Stomach (tissue), 8 donors: ENCODE measurements at regions not wholly inside any gene's neighbourhood (a gene's known extent, or its start where the extent isn't known, plus 50 kb on each side); places are given as distances from the start of the nearest gene placed in this dataset.

Source experiments
- DNase-seq, 2 donors: peaks; one replicate each; pipeline versions ENCODE4 v3.0.0 to v3.0.0-alpha.2; 2013 to 2019
- H3K27ac ChIP-seq, 5 donors: fragments of 200-600 bp in 4 of 5; sonication (generic) in 4 of 5; one replicate each; pipeline ENCODE4 v1.5.1; 2013 to 2019; ENCODE audit warnings: mild to moderate bottlenecking in 1 of 5, moderate library complexity in 1 of 5
- H3K27me3 ChIP-seq, 3 donors: fragments of 200-600 bp; sonication (generic); one replicate each; pipeline ENCODE4 v1.5.1; 2017 to 2019; ENCODE audit warnings: mixed run types in 1 of 3
- H3K36me3 ChIP-seq, 4 donors: fragments of 200-600 bp; sonication (generic); 1 replicate in 3 of 4; 2 replicates in 1 of 4; pipeline ENCODE4 v1.5.1; 2016 to 2019
- H3K4me1 ChIP-seq, 4 donors: fragments of 200-600 bp; sonication (generic); one replicate each; pipeline ENCODE4 v1.5.1; 2016 to 2019
- H3K4me3 ChIP-seq, 4 donors: fragments of 200-600 bp; sonication (generic) in 3 of 4; one replicate each; pipeline ENCODE4 v1.5.1; 2016 to 2019; ENCODE audit warnings: mild to moderate bottlenecking in 1 of 4
- H3K9me3 ChIP-seq, 4 donors: fragments of 200-600 bp; sonication (generic); one replicate each; pipeline ENCODE4 v1.5.1; 2016 to 2019
- EP300 ChIP-seq: sonication (generic); formaldehyde crosslinking; IDR thresholded peaks from one replicate; pipeline ENCODE4 v1.6.1; 2017; ENCODE audit warnings: antibody characterized with exemption
- POLR2A ChIP-seq, 4 donors: fragments of 450-650 bp; IDR thresholded peaks; one replicate each; pipeline ENCODE4 v1.6.1; 2016; ENCODE audit warnings: antibody characterized with exemption in 4 of 4, control low read depth in 2 of 4, mild to moderate bottlenecking in 1 of 4, moderate library complexity in 1 of 4
- POLR2AphosphoS5 ChIP-seq, 3 donors: sonication (generic); formaldehyde crosslinking; IDR thresholded peaks; one replicate each; pipeline ENCODE4 v1.6.1; 2016; ENCODE audit warnings: antibody characterized with exemption in 3 of 3
- WGBS, 5 donors: extraction: QIAGEN DNeasy Blood & Tissue Kit in 3 of 5; methylation state at CpG; one replicate each; pipeline versions ENCODE4 v1.1.5 to v1.1.7; 2013 to 2018; 5-methylcytosine and 5-hydroxymethylcytosine counted together
- intact Hi-C: fragments of 100-400 bp; cut with DNase I; formaldehyde crosslinking; loops from one replicate; pipeline ENCODE4 v1.15.1; 2023; ENCODE audit warnings: low total_unique reads
- TF ChIP-seq, protein P1 (sequence below), 7 experiments: fragments of 450-650 bp in 4 of 7; fragments of 200-600 bp in 3 of 7; sonication (generic) in 3 of 7; IDR thresholded peaks; one replicate each; pipeline ENCODE4 v1.5.1; 2016 to 2019; ENCODE audit warnings: antibody characterized with exemption in 7 of 7, control low read depth in 2 of 7, mild to moderate bottlenecking in 1 of 7
- donor health status: healthy with polysubstance abuse.
- donor health status: Bipolar disorder and iron deficiency.
- donor health status: healthy.

DNA sequence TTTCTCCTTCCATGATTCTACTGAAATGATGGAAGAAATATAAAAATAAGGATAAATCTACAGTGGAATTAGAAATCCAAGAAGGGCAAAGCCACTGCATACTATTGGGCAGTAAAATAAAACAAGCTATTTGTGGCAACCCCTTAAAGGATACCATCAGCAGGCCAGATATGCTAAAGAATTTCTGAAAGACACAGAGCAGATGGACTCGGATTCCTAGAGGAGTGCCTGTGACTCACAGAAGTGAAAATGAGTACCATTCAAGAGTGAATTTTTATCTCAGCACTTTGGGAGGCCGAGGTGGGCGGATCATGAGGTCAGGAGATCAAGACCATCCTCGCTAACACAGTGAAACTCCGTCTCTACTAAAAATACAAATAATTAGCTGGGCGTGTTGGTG lies 318.1 kb downstream of the LRIG3 start:
- TF ChIP-seq POLR2AphosphoS5 (IDR thresholded peaks at IDR 0.05) (no peak), POLR2A (IDR thresholded peaks at IDR 0.05) (no peak), EP300 (no peak)
- TF ChIP-seq, protein P1, sequence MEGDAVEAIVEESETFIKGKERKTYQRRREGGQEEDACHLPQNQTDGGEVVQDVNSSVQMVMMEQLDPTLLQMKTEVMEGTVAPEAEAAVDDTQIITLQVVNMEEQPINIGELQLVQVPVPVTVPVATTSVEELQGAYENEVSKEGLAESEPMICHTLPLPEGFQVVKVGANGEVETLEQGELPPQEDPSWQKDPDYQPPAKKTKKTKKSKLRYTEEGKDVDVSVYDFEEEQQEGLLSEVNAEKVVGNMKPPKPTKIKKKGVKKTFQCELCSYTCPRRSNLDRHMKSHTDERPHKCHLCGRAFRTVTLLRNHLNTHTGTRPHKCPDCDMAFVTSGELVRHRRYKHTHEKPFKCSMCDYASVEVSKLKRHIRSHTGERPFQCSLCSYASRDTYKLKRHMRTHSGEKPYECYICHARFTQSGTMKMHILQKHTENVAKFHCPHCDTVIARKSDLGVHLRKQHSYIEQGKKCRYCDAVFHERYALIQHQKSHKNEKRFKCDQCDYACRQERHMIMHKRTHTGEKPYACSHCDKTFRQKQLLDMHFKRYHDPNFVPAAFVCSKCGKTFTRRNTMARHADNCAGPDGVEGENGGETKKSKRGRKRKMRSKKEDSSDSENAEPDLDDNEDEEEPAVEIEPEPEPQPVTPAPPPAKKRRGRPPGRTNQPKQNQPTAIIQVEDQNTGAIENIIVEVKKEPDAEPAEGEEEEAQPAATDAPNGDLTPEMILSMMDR (IDR thresholded peaks at IDR 0.05): no peak
- 83 to 91% (median 84%) methylated on average over 6 of the region's 6 CpGs for WGBS, 5 donors
- intact Hi-C loops: no loop called here

DNA sequence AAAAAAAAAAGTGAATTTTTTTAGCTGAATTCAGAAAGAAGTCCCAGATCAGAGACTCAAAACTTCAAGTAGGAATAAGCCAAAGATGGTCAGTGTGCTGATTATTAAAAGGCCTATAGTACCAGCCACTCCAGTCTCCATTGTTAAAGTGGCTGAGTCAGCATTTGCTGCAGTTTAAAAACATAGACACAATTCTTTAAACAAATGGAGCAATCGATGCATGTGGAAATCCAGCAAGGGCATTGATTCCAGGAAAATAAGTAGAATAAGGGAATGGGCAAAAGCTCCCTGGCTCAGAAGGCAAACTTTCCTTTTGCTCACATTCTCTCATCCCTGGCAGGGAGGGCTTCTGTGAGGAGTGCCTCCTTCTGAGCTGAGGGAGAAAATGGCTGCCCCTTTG lies 317.6 kb downstream of the LRIG3 start:
- TF ChIP-seq POLR2A (IDR thresholded peaks at IDR 0.05) (no peak), POLR2AphosphoS5 (IDR thresholded peaks at IDR 0.05) (no peak), EP300 (no peak)
- TF ChIP-seq, protein P1 (IDR thresholded peaks at IDR 0.05): no peak
- Histone ChIP-seq H3K27me3 (no peaks in the 10 kb centered on the region), H3K9me3 (no peaks in the 10 kb centered on the region), H3K4me1 (no peaks in the 10 kb centered on the region), H3K27ac (no peak overlapping the region), H3K36me3 (no peaks in the 10 kb centered on the region), H3K4me3 (no peak overlapping the region)
- 50 to 77% (median 72%) methylated on average over 1 of the region's 1 CpG for WGBS, 5 donors
- intact Hi-C loops: no loop called here
- no peak for DNase-seq

More for the DNA sequence above, 318.1 kb downstream of the LRIG3 start:
- no peak overlapping the region for H3K4me3 ChIP-seq
- H3K36me3 ChIP-seq: no peaks in the 10 kb centered on the region
- H3K9me3 ChIP-seq: no peaks in the 10 kb centered on the region
- no peaks in the 10 kb centered on the region for H3K4me1 ChIP-seq
- no peak for DNase-seq
- no peaks in the 10 kb centered on the region for H3K27me3 ChIP-seq
- H3K27ac ChIP-seq: no peak overlapping the region

- 0 to 37% (median 5%) methylated on average over 1 of the region's 1 CpG for WGBS, 5 donors
- intact Hi-C loops: no loop called here
- H3K4me3 ChIP-seq: no peak overlapping the region
- H3K27me3 ChIP-seq: no peaks in the 10 kb centered on the region
- H3K4me1 ChIP-seq: no peaks in the 10 kb centered on the region
- DNase-seq: no peak
- TF ChIP-seq POLR2AphosphoS5 (IDR thresholded peaks at IDR 0.05) (no peak), EP300 (no peak), POLR2A (IDR thresholded peaks at IDR 0.05) (no peak)
- TF ChIP-seq, protein P1 (IDR thresholded peaks at IDR 0.05): no peak
- H3K9me3 ChIP-seq: no peaks in the 10 kb centered on the region
- no peak overlapping the region for H3K27ac ChIP-seq
- H3K36me3 ChIP-seq: no peaks in the 10 kb centered on the region
Measured at GRCh38 chr12:58607805-58608204, 312.5 kb downstream of the LRIG3 start.

DNA sequence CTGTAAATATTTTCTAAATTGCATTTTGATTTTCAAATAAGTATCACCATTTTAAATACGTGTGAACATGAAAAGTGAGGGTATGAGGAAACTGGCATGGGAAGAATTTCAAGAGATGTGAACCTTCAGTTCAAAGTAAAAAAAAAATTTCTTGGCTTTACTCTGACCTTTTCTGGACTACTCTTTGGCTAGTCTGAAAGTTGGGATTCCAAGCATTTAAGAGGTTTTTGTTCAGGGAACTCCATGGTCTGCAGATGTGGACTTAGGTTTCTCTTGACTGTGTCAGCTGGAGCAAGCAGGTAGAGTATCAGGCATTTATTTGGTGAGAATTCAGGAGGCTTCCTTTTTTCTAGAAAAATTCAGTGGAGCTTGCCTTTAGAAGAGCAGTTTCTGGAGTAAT lies 311.6 kb downstream of the LRIG3 start:
- WGBS, 5 donors: 48 to 61% (median 56%) methylated on average over 1 of the region's 1 CpG
- H3K4me1 ChIP-seq: no peaks in the 10 kb centered on the region
- H3K36me3 ChIP-seq: no peaks in the 10 kb centered on the region
- DNase-seq: no peak
- no peak overlapping the region for H3K27ac ChIP-seq
- intact Hi-C loops: no loop called here
- TF ChIP-seq, protein P1 (IDR thresholded peaks at IDR 0.05): no peak
- TF ChIP-seq EP300: no peak
- TF ChIP-seq POLR2AphosphoS5 (IDR thresholded peaks at IDR 0.05): no peak
- no peaks in the 10 kb centered on the region for H3K9me3 ChIP-seq
- no peaks in the 10 kb centered on the region for H3K27me3 ChIP-seq
- H3K4me3 ChIP-seq: no peak overlapping the region
